Testis (tissue), 2 donors: ENCODE measurements at regions not wholly inside any gene's neighbourhood (a gene's known extent, or its start where the extent isn't known, plus 50 kb on each side); places are given as distances from the start of the nearest gene placed in this dataset.

Source experiments
- POLR2A ChIP-seq: fragments of 450-650 bp; IDR thresholded peaks from one replicate; pipeline ENCODE4 v1.6.1; 2017; ENCODE audit warnings: antibody characterized with exemption, mild to moderate bottlenecking, moderate library complexity
- TF ChIP-seq, protein P1 (sequence below), 3 experiments: fragments of 450-650 bp in 2 of 3; fragments of 200-600 bp in 1 of 3; sonication (generic) in 1 of 3; IDR thresholded peaks; one replicate each; pipeline ENCODE4 v1.5.1; 2016 to 2019; ENCODE audit warnings: antibody characterized with exemption in 3 of 3, mild to moderate bottlenecking in 2 of 3, moderate library complexity in 1 of 3

DNA sequence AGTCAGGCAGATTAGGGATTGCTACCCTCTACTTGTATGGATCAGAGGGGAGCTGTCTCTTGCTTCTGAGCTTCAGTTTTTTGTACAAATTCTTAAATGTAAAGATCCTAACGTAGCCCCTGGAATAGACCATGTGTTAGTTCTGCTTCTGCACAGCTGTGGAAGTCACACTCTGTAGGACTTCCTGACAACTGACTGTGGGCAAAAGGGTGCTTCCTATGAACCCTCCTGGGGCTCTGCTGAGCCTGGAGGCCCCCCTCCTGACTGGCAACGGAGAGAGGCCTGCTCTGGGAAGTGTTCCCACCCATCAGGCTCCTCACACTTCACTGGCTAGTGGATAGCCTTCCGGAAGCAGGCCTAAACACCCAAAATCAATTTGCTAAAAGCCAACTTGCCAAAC is 131.0 kb downstream of the RPLP1 start:
- TF ChIP-seq POLR2A = no peak
- TF ChIP-seq, protein P1, sequence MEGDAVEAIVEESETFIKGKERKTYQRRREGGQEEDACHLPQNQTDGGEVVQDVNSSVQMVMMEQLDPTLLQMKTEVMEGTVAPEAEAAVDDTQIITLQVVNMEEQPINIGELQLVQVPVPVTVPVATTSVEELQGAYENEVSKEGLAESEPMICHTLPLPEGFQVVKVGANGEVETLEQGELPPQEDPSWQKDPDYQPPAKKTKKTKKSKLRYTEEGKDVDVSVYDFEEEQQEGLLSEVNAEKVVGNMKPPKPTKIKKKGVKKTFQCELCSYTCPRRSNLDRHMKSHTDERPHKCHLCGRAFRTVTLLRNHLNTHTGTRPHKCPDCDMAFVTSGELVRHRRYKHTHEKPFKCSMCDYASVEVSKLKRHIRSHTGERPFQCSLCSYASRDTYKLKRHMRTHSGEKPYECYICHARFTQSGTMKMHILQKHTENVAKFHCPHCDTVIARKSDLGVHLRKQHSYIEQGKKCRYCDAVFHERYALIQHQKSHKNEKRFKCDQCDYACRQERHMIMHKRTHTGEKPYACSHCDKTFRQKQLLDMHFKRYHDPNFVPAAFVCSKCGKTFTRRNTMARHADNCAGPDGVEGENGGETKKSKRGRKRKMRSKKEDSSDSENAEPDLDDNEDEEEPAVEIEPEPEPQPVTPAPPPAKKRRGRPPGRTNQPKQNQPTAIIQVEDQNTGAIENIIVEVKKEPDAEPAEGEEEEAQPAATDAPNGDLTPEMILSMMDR (IDR thresholded peaks at IDR 0.05) = no peak
